ENCODE measurements at regions not wholly inside any gene's neighbourhood (a gene's known extent, or its start where the extent isn't known, plus 50 kb on each side); places are given as distances from the start of the nearest gene placed in this dataset.

GRCh38 chr13:59392328-59392727, 771.4 kb downstream of the DIAPH3 start (continued):
- no peak for TF ChIP-seq ZNF532 (CRISPR knock-in tag; IDR thresholded peaks at IDR 0.05; ENCODE audit: borderline replicate concordance)

- Mint-ChIP-seq H3K9me3 (peaks cover 7% of the 10 kb centered on the region), H3K4me1 (peaks cover 21% of the 10 kb centered on the region), H3K36me3 (no peaks in the 10 kb centered on the region), H3K27me3 (ENCODE audit: low read depth) (no peaks in the 10 kb centered on the region), H3K27ac (no peak overlapping the region), H3K4me3 (no peak overlapping the region)
- no peak for DNase-seq (ENCODE audit: low spot score)
- ChIA-PET CTCF (no interaction called here), POLR2A (no interaction called here)
- ATAC-seq, result no peak
- TF ChIP-seq ATF6 (CRISPR knock-in tag; IDR thresholded peaks at IDR 0.05) (no peak), ESRRA (CRISPR knock-in tag; IDR thresholded peaks at IDR 0.05; ENCODE audit: borderline replicate concordance) (no peak), FOXJ3 (CRISPR knock-in tag; IDR thresholded peaks at IDR 0.05; ENCODE audit: borderline replicate concordance) (no peak), USF2 (CRISPR knock-in tag; IDR thresholded peaks at IDR 0.05) (no peak), EMX1 (CRISPR knock-in tag; IDR thresholded peaks at IDR 0.05) (no peak), ERG (CRISPR knock-in tag; IDR thresholded peaks at IDR 0.05) (no peak)
Measured at GRCh38 chr13:59394496-59394895, 769.2 kb downstream of the DIAPH3 start.

- Mint-ChIP-seq H3K4me3 (no peak overlapping the region), H3K36me3 (peaks cover 4% of the 10 kb centered on the region), H3K27me3 (ENCODE audit: low read depth) (peaks cover 2% of the 10 kb centered on the region), H3K27ac (peak overlapping the region; percentile 69; the same call in 1 of the 2 replicates), H3K4me1 (peaks cover 17% of the 10 kb centered on the region), H3K9me3 (peaks cover 15% of the 10 kb centered on the region)
- CTCF ChIA-PET, result interaction anchor here (0.6 kb wide), 1 partner anchor 64 kb away, joined by 4 read pairs; no protein-coding TSS in a partner anchor
- POLR2A ChIA-PET, result no interaction called here
- ATAC-seq (peak; percentile 36), DNase-seq (ENCODE audit: low spot score) (no peak)
- TF ChIP-seq ERG (CRISPR knock-in tag; IDR thresholded peaks at IDR 0.05), result no peak
- TF ChIP-seq GTF2I (CRISPR knock-in tag; conservative IDR thresholded peaks at IDR 0.05), result no peak
- no peak for TF ChIP-seq GABPB1 (CRISPR knock-in tag; IDR thresholded peaks at IDR 0.05)
- no peak for TF ChIP-seq USF1 (CRISPR knock-in tag; IDR thresholded peaks at IDR 0.05)
- TF ChIP-seq SMAD4 (CRISPR knock-in tag; IDR thresholded peaks at IDR 0.05), result no peak
- no peak for TF ChIP-seq CREM (CRISPR knock-in tag; IDR thresholded peaks at IDR 0.05)
- TF ChIP-seq CBFB (CRISPR knock-in tag; IDR thresholded peaks at IDR 0.05; ENCODE audit: low read depth), result no peak
- no peak for TF ChIP-seq PREB (CRISPR knock-in tag; IDR thresholded peaks at IDR 0.05; ENCODE audit: borderline replicate concordance)
- no peak for TF ChIP-seq JAZF1 (CRISPR knock-in tag; IDR thresholded peaks at IDR 0.05)
- TF ChIP-seq ZNF263 (CRISPR knock-in tag; IDR thresholded peaks at IDR 0.05; ENCODE audit: low read depth), result no peak
- TF ChIP-seq FOXJ3 (CRISPR knock-in tag; IDR thresholded peaks at IDR 0.05; ENCODE audit: borderline replicate concordance), result no peak
- no peak for TF ChIP-seq HMGA2 (CRISPR knock-in tag; IDR thresholded peaks at IDR 0.05)
- TF ChIP-seq ZNF281 (CRISPR knock-in tag; IDR thresholded peaks at IDR 0.05), result no peak
- no peak for TF ChIP-seq ETV6 (CRISPR knock-in tag; IDR thresholded peaks at IDR 0.05)
Measured at GRCh38 chr13:59398127-59398526, 765.6 kb downstream of the DIAPH3 start.

Data from WTC11 (cell line).